PFSK-1 (cell line): ENCODE measurements at regions not wholly inside any gene's neighbourhood (a gene's known extent, or its start where the extent isn't known, plus 50 kb on each side); places are given as distances from the start of the nearest gene placed in this dataset.

Experiments
- FOXP2 ChIP-seq: optimal IDR thresholded peaks from 2 replicates; pipeline ENCODE3; 2011; ENCODE audit warnings: borderline replicate concordance, control low read depth, inconsistent platforms; ENCODE audit not compliant: insufficient read depth; ENCODE audit errors: extremely low read length, extremely low read depth
- POLR2AphosphoS5 ChIP-seq: IDR thresholded peaks from 2 replicates; pipeline ENCODE4 v1.6.1; 2012; ENCODE audit warnings: low read depth, mild to moderate bottlenecking, control low read depth, low read length, moderate library complexity
- REST ChIP-seq, 2 experiments: IDR thresholded peaks; 2 replicates each; pipeline versions ENCODE4 v1.6.1 to v1.8.0; 2011 to 2012; ENCODE audit warnings: low read depth in 2 of 2, low read length in 2 of 2, control low read depth in 1 of 2, inconsistent platforms in 1 of 2, mild to moderate bottlenecking in 1 of 2, moderate library complexity in 1 of 2; ENCODE audit not compliant: insufficient read depth in 1 of 2
- SIN3A ChIP-seq: IDR thresholded peaks from 2 replicates; pipeline ENCODE4 v1.6.1; 2012; ENCODE audit warnings: mild to moderate bottlenecking, low read length, moderate library complexity, borderline replicate concordance; ENCODE audit not compliant: insufficient read depth
- TAF1 ChIP-seq: IDR thresholded peaks from 2 replicates; pipeline ENCODE4 v1.6.1; 2012; ENCODE audit warnings: low read length, control low read depth, borderline replicate concordance; ENCODE audit not compliant: insufficient read depth

- TF ChIP-seq REST (IDR thresholded peaks at IDR 0.05; ENCODE audit: insufficient read depth in 1 of 2, low read depth in 2 of 2, low read length in 2 of 2) (no peak), SIN3A (no peak), TAF1 (no peak), FOXP2 (no peak), POLR2AphosphoS5 (no peak)
These were observed 261.3 kb downstream of the TNS1 start for GRCh38 chr2:217741381-217741955.
